Rectal smooth muscle tissue (tissue), 1 donor: ENCODE measurements at regions not wholly inside any gene's neighbourhood (a gene's known extent, or its start where the extent isn't known, plus 50 kb on each side); places are given as distances from the start of the nearest gene placed in this dataset.
"Not testable (repeated sequence)": the region's sequence is repeated elsewhere in the genome, so short reads cannot be mapped to it uniquely, and the experiment has no call there.

Experiments used
- H3K27ac ChIP-seq: one replicate; pipeline ENCODE4 v1.7.0; 2013; ENCODE audit warnings: low read depth, low read length, inconsistent platforms
- H3K27me3 ChIP-seq: one replicate; pipeline ENCODE4 v1.7.0; 2013; ENCODE audit warnings: low read length; ENCODE audit not compliant: control insufficient read depth, insufficient read depth
- H3K36me3 ChIP-seq: one replicate; pipeline ENCODE4 v1.7.0; 2013; ENCODE audit warnings: low read length; ENCODE audit not compliant: control insufficient read depth, insufficient read depth
- H3K4me1 ChIP-seq: one replicate; pipeline ENCODE4 v1.7.0; 2013; ENCODE audit warnings: low read length; ENCODE audit not compliant: control insufficient read depth, insufficient read depth
- H3K4me3 ChIP-seq: one replicate; pipeline ENCODE4 v1.7.0; 2013; ENCODE audit warnings: low read length
- H3K9ac ChIP-seq: one replicate; pipeline ENCODE4 v1.7.0; 2013; ENCODE audit warnings: low read length

DNA sequence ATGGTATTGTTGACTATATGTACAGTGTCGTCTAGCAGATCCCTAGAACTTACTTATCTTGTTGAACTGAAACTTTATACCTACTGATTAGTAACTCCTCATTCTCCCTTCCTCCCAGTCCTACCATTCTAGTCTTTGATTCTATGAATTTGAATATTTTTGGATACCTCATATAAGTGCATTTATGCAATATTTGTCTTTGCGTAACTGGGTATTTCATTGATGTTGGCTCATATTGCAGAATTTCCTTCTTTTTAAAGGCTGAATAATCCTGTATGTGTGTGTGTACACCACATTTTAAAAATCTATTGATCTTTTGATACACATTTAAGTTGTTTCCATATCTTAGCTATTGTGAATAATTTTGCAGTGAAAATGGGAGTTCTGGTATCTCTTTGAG, 119.9 kb downstream of the SOX4 start:
- Histone ChIP-seq H3K27ac (no peak overlapping the region), H3K27me3 (no peaks in the 10 kb centered on the region), H3K36me3 (no peaks in the 10 kb centered on the region), H3K4me3 (no peak overlapping the region), H3K9ac (no peak overlapping the region), H3K4me1 (no peaks in the 10 kb centered on the region)

DNA sequence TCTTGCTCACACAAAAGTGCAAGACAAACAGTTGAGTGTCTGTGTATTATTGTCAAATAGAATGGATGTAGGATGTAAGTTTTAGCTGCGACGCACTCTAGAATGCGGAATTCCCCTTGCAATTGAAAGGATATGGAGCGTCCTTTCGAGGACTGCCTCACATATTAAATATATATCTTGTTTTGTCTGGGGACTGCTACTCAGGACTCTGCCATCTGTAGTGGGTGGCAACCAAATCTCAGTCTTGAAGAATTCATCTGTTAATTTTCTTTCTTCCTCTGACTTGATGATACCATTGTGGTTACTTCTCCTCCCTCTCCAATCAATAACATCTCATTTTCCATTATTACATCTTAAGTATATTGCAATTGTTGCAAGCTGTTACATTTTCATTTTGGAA, 121.6 kb downstream of the SOX4 start:
- H3K4me3 ChIP-seq: no peak overlapping the region
- no peaks in the 10 kb centered on the region for H3K4me1 ChIP-seq
- no peak overlapping the region for H3K27ac ChIP-seq
- no peaks in the 10 kb centered on the region for H3K27me3 ChIP-seq
- H3K36me3 ChIP-seq: no peaks in the 10 kb centered on the region
- H3K9ac ChIP-seq: no peak overlapping the region

DNA sequence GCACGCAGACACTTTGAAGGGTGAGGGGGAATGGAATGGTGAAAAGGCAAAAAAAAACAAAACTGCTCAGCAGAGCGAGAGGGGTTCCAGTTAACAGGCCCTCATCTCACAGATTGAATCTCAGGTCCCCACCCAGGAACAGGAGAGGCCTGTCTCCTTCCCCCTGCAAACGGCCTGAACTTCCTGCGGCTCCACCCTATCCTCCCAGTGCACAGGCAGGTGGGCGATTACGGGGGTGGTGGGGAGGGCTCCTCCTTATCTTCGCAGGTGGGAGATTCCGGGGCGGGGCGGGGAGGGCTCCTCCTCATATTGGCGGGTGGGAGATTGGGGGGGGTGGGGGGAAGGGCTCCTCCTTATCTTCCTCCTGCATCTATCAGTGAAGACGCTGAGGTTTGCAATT, 129.0 kb downstream of the SOX4 start:
- H3K4me3 ChIP-seq: no peak overlapping the region
- H3K27ac ChIP-seq: no peak overlapping the region
- no peaks in the 10 kb centered on the region for H3K27me3 ChIP-seq
- H3K36me3 ChIP-seq: no peaks in the 10 kb centered on the region
- no peak overlapping the region for H3K9ac ChIP-seq
- no peaks in the 10 kb centered on the region for H3K4me1 ChIP-seq

DNA sequence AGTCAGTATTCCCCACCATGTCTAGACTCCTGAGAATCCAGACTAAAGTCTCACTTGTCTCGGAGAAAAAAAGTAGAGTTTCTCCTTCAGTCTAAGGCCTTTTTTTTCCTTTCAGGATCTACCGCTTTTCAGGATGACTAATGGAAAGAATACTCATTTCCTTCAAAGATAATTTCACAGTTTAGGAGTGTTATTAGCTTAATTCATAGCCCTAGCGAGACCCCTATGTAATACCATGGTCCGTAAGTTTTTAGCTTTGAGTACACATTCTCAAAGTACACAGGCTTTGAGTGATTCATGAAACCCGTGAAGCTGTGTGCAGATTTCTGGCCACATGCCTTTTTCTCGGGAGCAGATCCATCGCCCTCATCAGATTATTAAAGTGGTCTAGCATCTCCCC, 133.1 kb downstream of the SOX4 start:
- Histone ChIP-seq H3K4me3 (no peak overlapping the region), H3K9ac (no peak overlapping the region), H3K27ac (no peak overlapping the region), H3K36me3 (no peaks in the 10 kb centered on the region), H3K27me3 (no peaks in the 10 kb centered on the region), H3K4me1 (peaks cover 4% of the 10 kb centered on the region)

DNA sequence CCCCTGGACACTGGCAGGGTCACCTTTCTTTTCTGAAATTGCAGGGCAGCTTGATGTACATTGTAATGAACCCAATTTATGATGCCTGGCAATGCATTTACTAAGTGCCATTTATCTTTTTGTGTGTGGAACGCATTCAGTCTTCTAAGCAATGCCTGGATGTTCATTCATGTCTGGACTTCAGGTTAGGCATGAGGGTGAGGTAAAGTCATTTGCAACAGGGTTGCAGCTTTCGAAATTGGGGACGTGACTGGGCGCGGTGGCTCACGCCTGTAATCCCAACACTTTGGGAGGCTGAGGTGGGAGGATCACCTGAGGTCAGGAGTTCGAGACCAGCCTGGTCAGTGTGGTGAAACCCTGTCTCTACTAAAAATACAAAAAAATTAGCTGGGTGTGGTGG, 134.6 kb downstream of the SOX4 start:
- no peaks in the 10 kb centered on the region for H3K27me3 ChIP-seq
- H3K9ac ChIP-seq: no peak overlapping the region
- no peak overlapping the region for H3K4me3 ChIP-seq
- H3K27ac ChIP-seq: no peak overlapping the region
- H3K36me3 ChIP-seq: no peaks in the 10 kb centered on the region
- peaks cover 5% of the 10 kb centered on the region for H3K4me1 ChIP-seq

DNA sequence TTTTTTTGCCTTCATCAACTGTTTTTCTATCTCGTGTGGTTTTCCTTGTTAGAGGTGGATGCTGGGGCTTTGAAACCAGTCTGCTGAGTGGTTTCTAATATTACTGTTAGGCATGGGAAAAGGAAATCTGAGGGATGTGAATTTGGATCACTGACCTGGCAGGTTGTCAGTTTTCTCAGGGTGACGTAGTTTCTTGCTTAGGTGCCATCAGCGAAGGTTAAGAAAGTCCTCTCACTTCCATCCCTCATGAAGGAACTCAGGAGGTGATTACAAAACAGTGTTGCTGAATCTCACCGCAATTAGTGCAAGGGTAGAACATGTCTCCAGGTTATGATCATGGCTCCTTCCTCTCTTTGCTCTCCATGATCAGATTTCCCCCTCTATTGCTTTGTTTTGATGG, 135.9 kb downstream of the SOX4 start:
- Histone ChIP-seq H3K4me1 (peaks cover 5% of the 10 kb centered on the region), H3K27me3 (no peaks in the 10 kb centered on the region), H3K4me3 (no peak overlapping the region), H3K27ac (no peak overlapping the region), H3K9ac (no peak overlapping the region), H3K36me3 (no peaks in the 10 kb centered on the region)

DNA sequence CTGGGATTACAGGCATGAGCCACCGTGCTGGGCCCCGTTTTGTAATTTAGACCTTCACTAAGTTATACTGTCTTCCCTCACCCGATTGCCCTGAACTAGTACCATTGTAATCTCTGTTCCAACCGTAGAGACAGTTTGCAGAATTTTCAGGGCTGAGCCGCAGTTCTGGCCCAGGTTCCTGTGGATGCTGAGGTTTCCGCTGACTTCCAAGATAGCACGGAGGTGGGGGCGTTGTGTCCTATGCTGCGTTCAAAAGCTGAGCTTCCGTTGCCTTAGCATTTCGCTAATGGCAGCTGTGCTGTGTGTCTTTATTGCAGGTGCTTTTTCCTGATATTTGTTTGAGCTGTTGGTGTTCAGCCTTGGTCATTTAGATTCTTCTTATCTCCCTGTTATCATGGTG, 137.0 kb downstream of the SOX4 start:
- Histone ChIP-seq H3K27ac (no peak overlapping the region), H3K9ac (no peak overlapping the region), H3K36me3 (no peaks in the 10 kb centered on the region), H3K27me3 (no peaks in the 10 kb centered on the region), H3K4me1 (peaks cover 5% of the 10 kb centered on the region), H3K4me3 (no peak overlapping the region)

DNA sequence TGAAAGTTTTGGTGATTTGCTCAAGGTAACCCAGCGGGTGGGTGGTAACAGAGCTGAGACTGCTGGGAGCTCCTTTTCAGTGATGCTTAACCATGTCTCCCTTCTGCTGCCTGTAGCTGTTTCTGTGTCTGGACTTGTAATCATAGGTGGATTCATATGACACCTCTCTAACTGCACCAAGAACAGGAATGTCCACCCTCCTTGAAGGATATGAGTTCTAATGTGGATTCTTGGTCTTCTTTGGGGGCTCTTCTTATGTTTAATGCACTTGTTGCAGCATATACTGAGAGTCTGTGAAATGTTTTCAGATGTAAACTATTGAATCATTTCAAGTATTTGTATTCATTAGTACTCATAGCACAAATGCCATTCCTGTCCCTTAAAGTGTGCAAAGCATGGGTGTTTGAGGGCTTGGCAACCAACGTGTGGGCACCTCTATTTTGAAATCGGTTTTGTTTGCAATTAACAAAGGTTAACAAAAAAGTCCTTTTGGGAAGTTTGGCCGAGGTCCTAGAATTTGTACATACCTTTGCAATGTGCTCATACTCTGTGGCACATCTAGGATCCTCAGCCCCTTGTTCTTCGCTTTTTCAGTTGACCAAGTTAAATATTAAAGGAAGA, 138.0 kb downstream of the SOX4 start:
- no peak overlapping the region for H3K4me3 ChIP-seq
- H3K27ac ChIP-seq: no peak overlapping the region
- no peak overlapping the region for H3K9ac ChIP-seq
- H3K36me3 ChIP-seq: no peaks in the 10 kb centered on the region
- H3K27me3 ChIP-seq: no peaks in the 10 kb centered on the region
- peaks cover 5% of the 10 kb centered on the region for H3K4me1 ChIP-seq

DNA sequence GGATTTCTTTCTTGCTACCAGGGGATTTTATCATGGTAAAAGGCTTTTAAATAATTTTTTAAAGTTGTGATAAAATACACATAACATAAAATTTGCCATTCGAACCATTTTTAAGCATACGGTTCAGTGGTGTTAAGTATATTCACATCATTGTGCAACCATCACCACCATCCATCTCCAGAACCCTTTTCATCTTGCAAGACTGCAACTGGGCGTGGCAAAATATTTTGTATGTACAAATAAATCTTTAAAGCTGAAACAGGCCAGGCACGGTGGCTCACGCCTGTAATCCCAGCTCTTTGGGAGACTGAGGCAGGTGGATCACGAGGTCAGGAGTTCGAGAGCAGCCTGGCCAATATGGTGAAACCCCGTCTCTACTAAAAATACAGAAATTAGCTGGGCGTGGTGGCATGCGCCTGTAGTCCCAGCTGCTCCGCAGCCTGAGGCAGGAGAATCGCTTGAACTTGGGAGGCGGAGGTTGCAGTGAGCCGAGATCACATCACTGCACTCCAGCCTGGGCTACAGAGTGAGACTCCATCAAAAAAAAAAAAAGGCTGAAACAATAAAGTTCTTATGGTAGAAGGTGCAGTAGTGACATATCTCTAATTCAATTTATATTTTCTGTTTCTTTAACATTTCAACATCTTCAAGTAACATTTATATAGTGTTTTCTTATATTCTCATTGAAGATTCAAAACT, 138.6 kb downstream of the SOX4 start:
- H3K27me3 ChIP-seq, H3K4me1 ChIP-seq, H3K4me3 ChIP-seq, H3K36me3 ChIP-seq, H3K27ac ChIP-seq, H3K9ac ChIP-seq: not testable (repeated sequence)

DNA sequence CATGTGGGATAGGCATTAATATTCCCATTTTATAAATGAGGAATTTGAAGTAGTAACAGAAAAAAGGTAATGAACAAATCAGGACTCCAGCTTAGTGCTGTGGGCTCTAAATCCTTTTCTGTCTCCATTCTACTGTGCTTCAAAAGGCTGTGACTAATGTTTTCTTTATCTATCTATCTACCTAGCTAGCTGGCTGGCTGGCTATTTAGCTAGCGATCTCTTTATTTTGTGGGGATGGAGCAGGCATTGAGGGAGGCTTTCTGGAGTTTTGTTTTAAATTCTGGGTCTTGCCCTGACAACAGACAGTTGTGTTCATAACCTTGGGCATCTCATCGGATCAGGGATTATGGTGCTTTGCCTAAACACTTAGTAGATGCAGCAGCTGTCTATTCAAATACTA, 139.2 kb downstream of the SOX4 start:
- no peak overlapping the region for H3K4me3 ChIP-seq
- peaks cover 5% of the 10 kb centered on the region for H3K4me1 ChIP-seq
- H3K9ac ChIP-seq: no peak overlapping the region
- no peaks in the 10 kb centered on the region for H3K36me3 ChIP-seq
- H3K27ac ChIP-seq: peak overlapping the region; percentile 14
- no peaks in the 10 kb centered on the region for H3K27me3 ChIP-seq

DNA sequence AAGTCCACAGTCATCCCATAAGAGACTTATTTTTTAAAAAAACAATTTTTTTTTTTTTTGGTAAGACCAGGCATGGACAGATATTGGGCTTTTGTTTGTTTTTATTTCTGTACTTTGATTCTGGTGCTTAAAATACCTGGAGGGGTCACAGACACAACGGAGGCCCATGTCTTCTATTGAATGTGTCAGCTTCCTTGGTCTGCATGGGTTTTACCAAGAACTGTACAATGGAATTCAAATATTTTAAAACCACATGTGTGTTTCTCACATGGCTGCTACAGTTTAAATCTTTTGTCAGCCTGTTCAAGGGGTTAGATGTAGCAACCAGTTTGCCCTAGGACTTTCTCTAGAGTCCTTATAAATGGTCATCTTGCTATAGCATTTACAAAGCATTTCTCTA, 139.8 kb downstream of the SOX4 start:
- Histone ChIP-seq H3K27me3 (no peaks in the 10 kb centered on the region), H3K4me1 (peaks cover 5% of the 10 kb centered on the region), H3K36me3 (no peaks in the 10 kb centered on the region), H3K9ac (no peak overlapping the region), H3K27ac (no peak overlapping the region), H3K4me3 (no peak overlapping the region)

DNA sequence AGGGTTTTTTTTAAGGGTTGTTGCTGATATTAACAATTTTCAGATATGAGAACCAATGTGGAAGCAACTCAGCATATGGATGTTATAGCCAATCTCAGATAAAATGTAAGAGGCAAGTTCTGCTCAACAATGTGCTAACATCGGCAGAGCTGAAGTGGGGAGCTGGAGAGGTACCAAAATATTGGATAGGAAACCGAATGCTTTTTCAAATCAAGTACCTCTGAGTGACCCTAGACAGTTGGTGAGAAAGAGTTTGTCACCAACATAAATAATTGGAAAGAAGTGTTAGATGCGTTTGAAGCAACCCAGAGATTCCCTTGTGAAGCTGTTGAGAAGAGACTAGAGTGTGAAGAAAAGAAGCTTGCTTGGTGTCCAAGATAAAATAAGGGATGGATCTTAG, 140.7 kb downstream of the SOX4 start:
- H3K27ac ChIP-seq: no peak overlapping the region
- H3K27me3 ChIP-seq: no peaks in the 10 kb centered on the region
- no peak overlapping the region for H3K4me3 ChIP-seq
- H3K4me1 ChIP-seq: peaks cover 5% of the 10 kb centered on the region
- no peak overlapping the region for H3K9ac ChIP-seq
- H3K36me3 ChIP-seq: no peaks in the 10 kb centered on the region
